Testis (tissue), 2 donors: ENCODE measurements at regions not wholly inside any gene's neighbourhood (a gene's known extent, or its start where the extent isn't known, plus 50 kb on each side); places are given as distances from the start of the nearest gene placed in this dataset.

Source experiments
- POLR2A ChIP-seq: fragments of 450-650 bp; IDR thresholded peaks from one replicate; pipeline ENCODE4 v1.6.1; 2017; ENCODE audit warnings: antibody characterized with exemption, mild to moderate bottlenecking, moderate library complexity
- TF ChIP-seq, protein P1 (sequence below), 3 experiments: fragments of 450-650 bp in 2 of 3; fragments of 200-600 bp in 1 of 3; sonication (generic) in 1 of 3; IDR thresholded peaks; one replicate each; pipeline ENCODE4 v1.5.1; 2016 to 2019; ENCODE audit warnings: antibody characterized with exemption in 3 of 3, mild to moderate bottlenecking in 2 of 3, moderate library complexity in 1 of 3

GRCh38 chr9:107149756-107150155 lies 133.3 kb upstream of the RAD23B start:
- TF ChIP-seq, protein P1, sequence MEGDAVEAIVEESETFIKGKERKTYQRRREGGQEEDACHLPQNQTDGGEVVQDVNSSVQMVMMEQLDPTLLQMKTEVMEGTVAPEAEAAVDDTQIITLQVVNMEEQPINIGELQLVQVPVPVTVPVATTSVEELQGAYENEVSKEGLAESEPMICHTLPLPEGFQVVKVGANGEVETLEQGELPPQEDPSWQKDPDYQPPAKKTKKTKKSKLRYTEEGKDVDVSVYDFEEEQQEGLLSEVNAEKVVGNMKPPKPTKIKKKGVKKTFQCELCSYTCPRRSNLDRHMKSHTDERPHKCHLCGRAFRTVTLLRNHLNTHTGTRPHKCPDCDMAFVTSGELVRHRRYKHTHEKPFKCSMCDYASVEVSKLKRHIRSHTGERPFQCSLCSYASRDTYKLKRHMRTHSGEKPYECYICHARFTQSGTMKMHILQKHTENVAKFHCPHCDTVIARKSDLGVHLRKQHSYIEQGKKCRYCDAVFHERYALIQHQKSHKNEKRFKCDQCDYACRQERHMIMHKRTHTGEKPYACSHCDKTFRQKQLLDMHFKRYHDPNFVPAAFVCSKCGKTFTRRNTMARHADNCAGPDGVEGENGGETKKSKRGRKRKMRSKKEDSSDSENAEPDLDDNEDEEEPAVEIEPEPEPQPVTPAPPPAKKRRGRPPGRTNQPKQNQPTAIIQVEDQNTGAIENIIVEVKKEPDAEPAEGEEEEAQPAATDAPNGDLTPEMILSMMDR (IDR thresholded peaks at IDR 0.05) = no peak
- TF ChIP-seq POLR2A = no peak
